GM12872 (cell line): ENCODE measurements at regions not wholly inside any gene's neighbourhood (a gene's known extent, or its start where the extent isn't known, plus 50 kb on each side); places are given as distances from the start of the nearest gene placed in this dataset.

Experiments
- TF ChIP-seq, protein P1 (sequence below): IDR thresholded peaks from 3 replicates; pipeline ENCODE4 v1.5.1; 2011; ENCODE audit warnings: low read depth, mild to moderate bottlenecking, low read length, moderate library complexity; ENCODE audit not compliant: insufficient read depth

DNA sequence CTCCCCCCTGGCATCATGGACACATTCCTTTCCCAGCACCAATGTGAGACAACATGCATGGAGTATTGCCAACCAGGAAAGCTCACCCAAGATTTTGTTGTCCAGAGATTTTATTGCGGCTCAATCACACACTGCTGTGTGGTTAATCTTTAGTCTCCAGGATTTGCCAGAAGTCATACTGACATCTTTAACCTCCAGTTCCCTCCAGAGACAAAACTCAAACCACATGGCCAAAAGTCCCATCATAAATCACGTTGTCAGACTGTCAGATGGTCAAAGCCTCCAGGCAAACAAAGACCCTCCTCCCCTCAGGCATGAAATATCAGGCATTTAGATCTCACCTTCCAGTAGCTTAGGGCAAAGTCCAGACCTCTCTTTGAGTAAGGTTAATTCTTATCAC is 97.3 kb upstream of the OPRM1 start:
- TF ChIP-seq, protein P1, sequence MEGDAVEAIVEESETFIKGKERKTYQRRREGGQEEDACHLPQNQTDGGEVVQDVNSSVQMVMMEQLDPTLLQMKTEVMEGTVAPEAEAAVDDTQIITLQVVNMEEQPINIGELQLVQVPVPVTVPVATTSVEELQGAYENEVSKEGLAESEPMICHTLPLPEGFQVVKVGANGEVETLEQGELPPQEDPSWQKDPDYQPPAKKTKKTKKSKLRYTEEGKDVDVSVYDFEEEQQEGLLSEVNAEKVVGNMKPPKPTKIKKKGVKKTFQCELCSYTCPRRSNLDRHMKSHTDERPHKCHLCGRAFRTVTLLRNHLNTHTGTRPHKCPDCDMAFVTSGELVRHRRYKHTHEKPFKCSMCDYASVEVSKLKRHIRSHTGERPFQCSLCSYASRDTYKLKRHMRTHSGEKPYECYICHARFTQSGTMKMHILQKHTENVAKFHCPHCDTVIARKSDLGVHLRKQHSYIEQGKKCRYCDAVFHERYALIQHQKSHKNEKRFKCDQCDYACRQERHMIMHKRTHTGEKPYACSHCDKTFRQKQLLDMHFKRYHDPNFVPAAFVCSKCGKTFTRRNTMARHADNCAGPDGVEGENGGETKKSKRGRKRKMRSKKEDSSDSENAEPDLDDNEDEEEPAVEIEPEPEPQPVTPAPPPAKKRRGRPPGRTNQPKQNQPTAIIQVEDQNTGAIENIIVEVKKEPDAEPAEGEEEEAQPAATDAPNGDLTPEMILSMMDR = no peak

DNA sequence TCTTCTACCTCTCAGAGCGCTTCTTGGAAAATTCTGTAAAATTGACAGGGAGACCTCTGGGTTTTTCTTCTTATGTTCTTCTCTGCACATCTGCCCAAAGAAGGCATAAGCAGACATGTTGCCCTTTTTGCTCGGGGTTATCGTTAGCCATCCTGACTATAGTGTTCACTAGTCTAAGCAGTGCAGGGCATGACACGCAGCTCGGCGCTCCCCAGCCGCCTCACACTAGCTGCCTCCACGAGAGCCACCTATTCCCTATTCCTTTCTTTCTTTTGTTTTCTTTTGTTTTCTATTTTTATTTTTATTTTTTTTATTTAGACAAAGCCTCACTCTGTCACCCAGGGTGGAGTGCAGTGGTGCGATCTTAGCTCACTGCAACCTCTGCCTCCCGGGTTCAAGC is 100.2 kb upstream of the OPRM1 start:
- TF ChIP-seq, protein P1 = no peak

DNA sequence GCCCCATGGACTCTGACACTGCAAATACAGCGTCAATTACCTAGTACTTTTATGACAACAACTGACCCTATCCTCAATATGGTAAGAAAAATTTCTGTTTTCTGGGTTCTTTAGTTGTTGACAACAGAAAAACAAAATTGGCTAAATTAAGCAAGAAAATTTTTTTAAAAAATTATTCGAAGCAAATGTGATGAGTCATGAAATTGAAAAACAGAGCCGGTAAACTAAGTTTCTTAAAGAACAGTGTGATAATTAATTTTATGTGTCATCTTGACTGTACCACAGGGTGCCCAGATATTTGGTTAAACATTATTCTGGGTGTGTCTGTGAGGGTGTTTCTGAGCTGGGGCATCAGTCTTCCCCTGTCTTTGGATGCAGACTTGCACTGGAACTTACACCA is 107.6 kb upstream of the OPRM1 start:
- TF ChIP-seq, protein P1 = no peak

DNA sequence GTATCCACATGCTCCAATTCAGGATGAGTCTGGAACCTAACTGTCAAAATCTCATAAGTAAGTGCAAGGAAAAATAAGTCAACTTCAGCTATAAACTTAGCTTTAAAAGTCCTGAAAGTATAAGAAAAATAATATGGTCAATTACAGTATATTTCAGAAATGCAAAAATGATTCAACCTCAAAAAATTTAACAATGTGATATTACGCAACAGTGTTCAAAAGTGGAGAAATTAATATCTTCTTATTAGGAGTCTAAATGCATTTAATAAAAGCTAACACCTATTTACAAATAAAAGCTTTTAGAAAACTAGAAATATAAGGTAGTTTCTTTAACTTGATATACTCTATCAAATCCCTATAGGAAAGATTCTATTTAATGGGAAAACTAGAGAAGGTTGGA is 111.2 kb upstream of the OPRM1 start:
- TF ChIP-seq, protein P1 = no peak

DNA sequence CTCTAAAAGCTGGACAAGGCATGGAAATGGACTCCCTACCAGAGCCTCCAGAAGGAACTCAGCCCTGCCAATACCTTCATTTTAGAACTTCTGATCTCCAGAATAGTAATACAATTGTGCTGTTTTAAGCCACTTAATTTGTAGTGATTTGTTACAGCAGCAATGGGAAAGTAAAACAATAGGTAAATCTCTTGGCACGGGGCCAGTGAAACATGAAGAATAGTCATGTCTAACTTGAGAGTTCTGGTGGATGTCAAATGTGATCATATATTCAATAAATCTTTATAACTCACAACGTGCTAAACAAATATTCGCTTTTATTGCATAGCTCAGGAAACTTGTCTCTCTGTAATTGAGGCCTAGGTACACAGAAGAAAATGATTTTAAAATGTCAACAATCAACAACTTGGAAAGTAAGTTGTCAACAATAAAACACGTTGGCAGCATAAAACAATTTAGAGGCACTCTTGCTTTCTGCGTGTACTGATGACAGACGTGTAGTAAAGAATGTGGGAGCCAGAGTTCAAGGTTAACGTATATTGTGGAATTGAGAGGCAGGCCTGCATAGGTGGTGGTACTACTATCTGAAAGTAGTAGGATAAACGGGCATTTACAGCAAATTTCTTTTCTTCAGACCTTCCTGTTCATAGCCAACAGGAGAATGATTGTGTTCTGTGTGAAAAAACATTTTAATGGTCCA is 140.5 kb upstream of the OPRM1 start:
- TF ChIP-seq, protein P1 = no peak

DNA sequence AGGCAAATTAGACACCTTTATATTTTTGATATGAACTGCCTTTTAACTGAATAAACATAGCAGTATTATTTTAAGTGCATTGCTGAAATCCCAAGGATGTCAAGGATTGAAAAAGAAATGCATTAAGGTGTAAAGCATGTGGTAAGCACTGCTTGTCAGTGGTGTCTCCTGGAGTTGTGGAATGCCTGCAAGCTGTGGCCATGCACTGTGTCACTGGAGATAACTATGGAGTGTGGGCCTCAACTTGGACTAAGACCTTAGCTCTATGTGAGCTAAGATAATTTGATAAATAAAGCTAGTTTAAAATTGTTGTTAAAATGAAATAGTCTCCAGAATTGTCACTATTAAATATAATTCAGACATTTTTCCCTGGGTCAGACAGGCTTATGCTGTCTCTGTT is 156.6 kb upstream of the OPRM1 start:
- TF ChIP-seq, protein P1 = no peak

DNA sequence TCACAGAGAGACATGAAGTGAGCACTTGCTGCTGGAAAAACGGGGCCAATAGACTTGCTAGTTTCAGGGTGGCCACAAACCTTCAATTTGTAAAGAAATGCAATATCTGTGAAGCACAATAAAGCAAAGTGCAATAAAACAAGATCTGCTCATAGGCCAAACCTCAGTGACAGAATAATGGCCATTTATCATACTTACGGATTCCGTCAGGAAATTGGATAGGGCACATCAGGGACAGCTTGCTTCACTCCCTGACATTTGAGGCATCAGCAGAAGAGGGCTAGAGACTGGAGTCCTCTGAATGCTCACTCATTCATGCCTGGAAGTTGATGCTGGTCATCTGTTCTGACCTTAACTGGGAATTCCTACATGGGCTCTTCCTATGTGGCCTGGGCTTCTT is 165.5 kb upstream of the OPRM1 start:
- TF ChIP-seq, protein P1 = no peak
